Neural cell (in vitro differentiated cells): ENCODE measurements at regions not wholly inside any gene's neighbourhood (a gene's known extent, or its start where the extent isn't known, plus 50 kb on each side); places are given as distances from the start of the nearest gene placed in this dataset.

Experiments
- H2AFZ ChIP-seq: fragments of 200-600, 300-800 bp; sonication (generic), shearing (Covaris generic); 2 replicates; pipeline ENCODE4 v1.6.0; 2014; ENCODE audit warnings: low read depth, mild to moderate bottlenecking, antibody characterized with exemption, low read length, moderate library complexity
- H3F3A ChIP-seq: fragments of 200-600 bp; shearing (Covaris generic); 2 replicates; pipeline ENCODE4 v1.6.1; 2016; ENCODE audit warnings: mild to moderate bottlenecking, moderate library complexity, mixed read lengths, antibody characterized with exemption, low read length; ENCODE audit not compliant: insufficient read depth, poor library complexity, severe bottlenecking
- H3K27ac ChIP-seq: fragments of 200-600, 300-800 bp; sonication (generic), shearing (Covaris generic); 2 replicates; pipeline ENCODE4 v1.5.1; 2014; ENCODE audit warnings: mild to moderate bottlenecking, low read length, moderate library complexity
- H3K27me3 ChIP-seq: fragments of 300-800, 200-600 bp; sonication (generic), shearing (Covaris generic); 2 replicates; pipeline ENCODE4 v1.6.0; 2014; ENCODE audit warnings: mild to moderate bottlenecking, low read depth, low read length, moderate library complexity; ENCODE audit not compliant: insufficient read depth
- H3K36me3 ChIP-seq: fragments of 300-800, 200-600 bp; sonication (generic), shearing (Covaris generic); 2 replicates; pipeline ENCODE4 v1.5.1; 2014; ENCODE audit warnings: mild to moderate bottlenecking, antibody characterized with exemption, low read length, moderate library complexity; ENCODE audit not compliant: insufficient read depth
- H3K4me2 ChIP-seq: fragments of 300-800, 200-600 bp; sonication (generic), shearing (Covaris generic); 2 replicates; pipeline ENCODE4 v1.6.0; 2014; ENCODE audit warnings: mild to moderate bottlenecking, low read length
- H3K4me3 ChIP-seq: fragments of 300-800, 200-600 bp; sonication (generic), shearing (Covaris generic); 2 replicates; pipeline ENCODE4 v1.5.1; 2014; ENCODE audit warnings: mild to moderate bottlenecking, low read length, moderate library complexity
- H3K79me2 ChIP-seq: fragments of 200-600 bp; shearing (Covaris generic); replicated peaks from 2 replicates; pipeline ENCODE4 v1.6.0; 2014; ENCODE audit warnings: mild to moderate bottlenecking, low read length, moderate library complexity; ENCODE audit not compliant: insufficient read depth
- H3K9ac ChIP-seq: fragments of 300-800, 200-600 bp; sonication (generic), shearing (Covaris generic); 2 replicates; pipeline ENCODE4 v1.6.1; 2016; ENCODE audit warnings: mild to moderate bottlenecking, low read length, mixed read lengths
- H3K9me2 ChIP-seq: fragments of 200-600 bp; shearing (Covaris generic); 2 replicates; pipeline ENCODE4 v1.6.1; 2016; ENCODE audit warnings: mild to moderate bottlenecking, low read length, mixed read lengths; ENCODE audit not compliant: insufficient read depth
- H3K9me3 ChIP-seq: fragments of 200-600, 300-800 bp; sonication (generic), shearing (Covaris generic); 2 replicates; pipeline ENCODE4 v1.6.1; 2016; ENCODE audit warnings: mild to moderate bottlenecking, mixed run types, low read length, moderate library complexity, mixed read lengths
- H4K20me1 ChIP-seq: fragments of 200-600 bp; shearing (Covaris generic); 2 replicates; pipeline ENCODE4 v1.6.1; 2016; ENCODE audit warnings: mild to moderate bottlenecking, mixed run types; ENCODE audit not compliant: insufficient read depth
- EP300 ChIP-seq: fragments of 450-650 bp; conservative IDR thresholded peaks from 2 replicates; pipeline ENCODE4 v1.6.1; 2014; ENCODE audit warnings: antibody characterized with exemption, mild to moderate bottlenecking, moderate library complexity; ENCODE audit not compliant: poor library complexity, severe bottlenecking
- EZH2 ChIP-seq: fragments of 200-600, 300-800 bp; shearing (Covaris generic), sonication (generic); IDR thresholded peaks from 2 replicates; pipeline ENCODE4 v1.6.1; 2014; ENCODE audit warnings: antibody characterized with exemption, low read length, borderline replicate concordance, mild to moderate bottlenecking; ENCODE audit not compliant: insufficient read depth, poor library complexity, severe bottlenecking
- MXI1 ChIP-seq: fragments of 450-650 bp; conservative IDR thresholded peaks from 2 replicates; pipeline ENCODE4 v1.6.1; 2014; ENCODE audit warnings: antibody characterized with exemption, mild to moderate bottlenecking; ENCODE audit not compliant: poor library complexity, severe bottlenecking
- POLR2AphosphoS5 ChIP-seq: IDR thresholded peaks from 2 replicates; pipeline ENCODE4 v1.6.1; 2012
- RAD21 ChIP-seq: fragments of 450-650 bp; conservative IDR thresholded peaks from 2 replicates; pipeline ENCODE4 v1.6.1; 2014; ENCODE audit warnings: antibody characterized with exemption, mild to moderate bottlenecking, moderate library complexity
- SMC3 ChIP-seq: fragments of 450-650 bp; conservative IDR thresholded peaks from 2 replicates; pipeline ENCODE4 v1.6.1; 2014; ENCODE audit warnings: antibody characterized with exemption, mild to moderate bottlenecking, moderate library complexity; ENCODE audit not compliant: poor library complexity
- TAF1 ChIP-seq: IDR thresholded peaks from 2 replicates; pipeline ENCODE4 v1.6.1; 2012; ENCODE audit warnings: low read depth
- TF ChIP-seq, protein P1 (sequence below): IDR thresholded peaks from 2 replicates; pipeline ENCODE4 v1.6.1; 2012; ENCODE audit warnings: borderline replicate concordance
- TF ChIP-seq, protein P2 (sequence below): fragments of 450-650 bp; IDR thresholded peaks from 2 replicates; pipeline ENCODE4 v1.5.1; 2014; ENCODE audit warnings: antibody characterized with exemption, mild to moderate bottlenecking, moderate library complexity; ENCODE audit not compliant: poor library complexity, severe bottlenecking

DNA sequence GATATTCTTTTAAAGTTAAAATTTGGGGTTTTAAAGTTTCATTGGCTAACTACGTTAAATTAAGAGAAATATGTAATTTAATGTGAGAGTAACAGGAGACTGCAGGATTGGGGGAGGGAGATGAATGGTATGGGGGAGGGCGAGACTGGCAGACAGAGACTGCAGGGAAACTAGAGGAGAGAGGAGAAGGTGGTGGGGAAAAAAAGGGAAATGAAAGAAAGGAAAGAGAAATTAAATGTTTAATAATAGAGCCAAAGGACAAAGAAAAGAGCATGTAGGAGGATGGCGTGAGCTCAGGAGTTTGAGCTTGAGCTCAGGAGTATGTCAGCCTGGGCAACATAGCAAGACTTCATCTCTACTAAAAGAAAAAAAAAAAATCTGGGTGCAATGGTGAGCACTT lies 115.9 kb downstream of the RFC3 start:
- H4K20me1 ChIP-seq: no peaks in the 10 kb centered on the region
- no peak overlapping the region for H3K27ac ChIP-seq
- no peaks in the 10 kb centered on the region for H3K79me2 ChIP-seq
- no peak overlapping the region for H3K4me3 ChIP-seq
- H3K9me3 ChIP-seq: no peaks in the 10 kb centered on the region
- no peak overlapping the region for H2AFZ ChIP-seq
- H3K4me2 ChIP-seq: no peak overlapping the region
- H3F3A ChIP-seq: no peaks in the 10 kb centered on the region
- no peaks in the 10 kb centered on the region for H3K36me3 ChIP-seq
- no peaks in the 10 kb centered on the region for H3K9me2 ChIP-seq
- no peaks in the 10 kb centered on the region for H3K27me3 ChIP-seq
- H3K9ac ChIP-seq: no peak overlapping the region
- TF ChIP-seq TAF1: no peak
- no peak for TF ChIP-seq EP300
- TF ChIP-seq SMC3: no peak
- TF ChIP-seq EZH2: no peak
- TF ChIP-seq, protein P1, sequence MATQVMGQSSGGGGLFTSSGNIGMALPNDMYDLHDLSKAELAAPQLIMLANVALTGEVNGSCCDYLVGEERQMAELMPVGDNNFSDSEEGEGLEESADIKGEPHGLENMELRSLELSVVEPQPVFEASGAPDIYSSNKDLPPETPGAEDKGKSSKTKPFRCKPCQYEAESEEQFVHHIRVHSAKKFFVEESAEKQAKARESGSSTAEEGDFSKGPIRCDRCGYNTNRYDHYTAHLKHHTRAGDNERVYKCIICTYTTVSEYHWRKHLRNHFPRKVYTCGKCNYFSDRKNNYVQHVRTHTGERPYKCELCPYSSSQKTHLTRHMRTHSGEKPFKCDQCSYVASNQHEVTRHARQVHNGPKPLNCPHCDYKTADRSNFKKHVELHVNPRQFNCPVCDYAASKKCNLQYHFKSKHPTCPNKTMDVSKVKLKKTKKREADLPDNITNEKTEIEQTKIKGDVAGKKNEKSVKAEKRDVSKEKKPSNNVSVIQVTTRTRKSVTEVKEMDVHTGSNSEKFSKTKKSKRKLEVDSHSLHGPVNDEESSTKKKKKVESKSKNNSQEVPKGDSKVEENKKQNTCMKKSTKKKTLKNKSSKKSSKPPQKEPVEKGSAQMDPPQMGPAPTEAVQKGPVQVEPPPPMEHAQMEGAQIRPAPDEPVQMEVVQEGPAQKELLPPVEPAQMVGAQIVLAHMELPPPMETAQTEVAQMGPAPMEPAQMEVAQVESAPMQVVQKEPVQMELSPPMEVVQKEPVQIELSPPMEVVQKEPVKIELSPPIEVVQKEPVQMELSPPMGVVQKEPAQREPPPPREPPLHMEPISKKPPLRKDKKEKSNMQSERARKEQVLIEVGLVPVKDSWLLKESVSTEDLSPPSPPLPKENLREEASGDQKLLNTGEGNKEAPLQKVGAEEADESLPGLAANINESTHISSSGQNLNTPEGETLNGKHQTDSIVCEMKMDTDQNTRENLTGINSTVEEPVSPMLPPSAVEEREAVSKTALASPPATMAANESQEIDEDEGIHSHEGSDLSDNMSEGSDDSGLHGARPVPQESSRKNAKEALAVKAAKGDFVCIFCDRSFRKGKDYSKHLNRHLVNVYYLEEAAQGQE: no peak
- TF ChIP-seq RAD21: no peak
- no peak for TF ChIP-seq MXI1
- TF ChIP-seq, protein P2, sequence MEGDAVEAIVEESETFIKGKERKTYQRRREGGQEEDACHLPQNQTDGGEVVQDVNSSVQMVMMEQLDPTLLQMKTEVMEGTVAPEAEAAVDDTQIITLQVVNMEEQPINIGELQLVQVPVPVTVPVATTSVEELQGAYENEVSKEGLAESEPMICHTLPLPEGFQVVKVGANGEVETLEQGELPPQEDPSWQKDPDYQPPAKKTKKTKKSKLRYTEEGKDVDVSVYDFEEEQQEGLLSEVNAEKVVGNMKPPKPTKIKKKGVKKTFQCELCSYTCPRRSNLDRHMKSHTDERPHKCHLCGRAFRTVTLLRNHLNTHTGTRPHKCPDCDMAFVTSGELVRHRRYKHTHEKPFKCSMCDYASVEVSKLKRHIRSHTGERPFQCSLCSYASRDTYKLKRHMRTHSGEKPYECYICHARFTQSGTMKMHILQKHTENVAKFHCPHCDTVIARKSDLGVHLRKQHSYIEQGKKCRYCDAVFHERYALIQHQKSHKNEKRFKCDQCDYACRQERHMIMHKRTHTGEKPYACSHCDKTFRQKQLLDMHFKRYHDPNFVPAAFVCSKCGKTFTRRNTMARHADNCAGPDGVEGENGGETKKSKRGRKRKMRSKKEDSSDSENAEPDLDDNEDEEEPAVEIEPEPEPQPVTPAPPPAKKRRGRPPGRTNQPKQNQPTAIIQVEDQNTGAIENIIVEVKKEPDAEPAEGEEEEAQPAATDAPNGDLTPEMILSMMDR: no peak
- no peak for TF ChIP-seq POLR2AphosphoS5

DNA sequence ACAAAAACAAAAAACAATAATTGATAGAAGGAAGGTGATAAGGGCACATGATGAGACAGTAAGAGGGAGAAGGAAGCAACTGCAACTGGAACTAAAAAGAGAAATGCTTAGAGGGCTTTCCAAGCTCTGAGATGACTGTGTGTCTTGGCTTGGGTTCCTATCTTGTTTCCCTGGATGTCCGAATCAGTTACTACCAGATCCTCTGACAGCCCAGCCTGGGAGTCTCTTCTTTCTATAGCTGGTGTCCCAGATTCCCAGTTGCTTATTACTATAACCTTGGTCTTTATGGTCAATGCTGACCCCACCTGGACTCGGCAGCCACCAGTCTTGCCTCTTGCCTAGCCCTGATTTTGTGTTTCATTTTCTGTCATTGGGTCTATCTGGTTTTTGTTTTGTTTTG lies 116.4 kb downstream of the RFC3 start:
- Histone ChIP-seq H4K20me1 (no peaks in the 10 kb centered on the region), H3K4me3 (no peak overlapping the region), H3K9ac (no peak overlapping the region), H3F3A (no peaks in the 10 kb centered on the region), H3K4me2 (no peak overlapping the region), H2AFZ (no peak overlapping the region), H3K27me3 (no peaks in the 10 kb centered on the region), H3K9me3 (no peaks in the 10 kb centered on the region), H3K9me2 (no peaks in the 10 kb centered on the region), H3K36me3 (no peaks in the 10 kb centered on the region), H3K27ac (no peak overlapping the region), H3K79me2 (no peaks in the 10 kb centered on the region)
- TF ChIP-seq EZH2: no peak
- TF ChIP-seq, protein P2: no peak
- no peak for TF ChIP-seq TAF1
- no peak for TF ChIP-seq MXI1
- no peak for TF ChIP-seq EP300
- TF ChIP-seq, protein P1: no peak
- TF ChIP-seq SMC3: no peak
- no peak for TF ChIP-seq POLR2AphosphoS5
- TF ChIP-seq RAD21: no peak
